ENCODE measurements at regions not wholly inside any gene's neighbourhood (a gene's known extent, or its start where the extent isn't known, plus 50 kb on each side); places are given as distances from the start of the nearest gene placed in this dataset.

DNA sequence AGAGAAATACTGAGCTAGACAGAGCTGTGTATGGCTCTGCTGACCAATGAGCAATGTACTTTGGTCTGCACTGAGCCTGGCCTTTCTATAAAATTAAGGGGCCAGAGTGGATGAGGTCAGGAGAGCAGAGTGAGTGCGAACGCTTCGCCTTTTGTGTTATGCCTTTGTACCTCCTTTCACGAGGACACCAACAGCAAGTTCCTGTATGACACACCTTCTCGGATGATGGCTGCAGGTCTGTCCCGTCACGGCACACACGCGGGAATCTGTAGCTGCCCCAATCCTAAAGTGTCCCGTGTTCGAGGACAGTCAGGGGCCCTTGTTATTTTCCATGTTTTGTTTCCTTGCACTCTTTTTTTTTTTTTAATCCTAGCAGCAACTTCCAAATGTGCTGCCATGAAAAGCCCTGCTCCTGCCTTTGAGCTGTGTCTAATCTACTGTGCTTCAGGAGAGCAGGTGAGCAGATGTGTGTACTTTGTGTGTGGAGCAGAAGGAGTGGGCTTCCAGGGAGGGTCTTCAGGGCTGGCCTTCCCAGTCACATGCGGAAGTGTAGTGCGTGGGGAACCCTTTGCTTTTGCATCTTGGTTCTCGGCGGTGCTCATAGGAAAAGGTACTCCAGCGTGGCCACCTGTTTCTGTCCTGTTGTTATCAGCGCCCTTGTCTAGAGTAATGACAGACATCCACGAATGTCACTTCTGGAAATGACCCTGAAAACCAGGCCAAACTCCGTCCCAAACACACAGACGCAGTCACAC lies 213.2 kb downstream of the NDUFA10 start (continued):
- TF ChIP-seq, protein P1, sequence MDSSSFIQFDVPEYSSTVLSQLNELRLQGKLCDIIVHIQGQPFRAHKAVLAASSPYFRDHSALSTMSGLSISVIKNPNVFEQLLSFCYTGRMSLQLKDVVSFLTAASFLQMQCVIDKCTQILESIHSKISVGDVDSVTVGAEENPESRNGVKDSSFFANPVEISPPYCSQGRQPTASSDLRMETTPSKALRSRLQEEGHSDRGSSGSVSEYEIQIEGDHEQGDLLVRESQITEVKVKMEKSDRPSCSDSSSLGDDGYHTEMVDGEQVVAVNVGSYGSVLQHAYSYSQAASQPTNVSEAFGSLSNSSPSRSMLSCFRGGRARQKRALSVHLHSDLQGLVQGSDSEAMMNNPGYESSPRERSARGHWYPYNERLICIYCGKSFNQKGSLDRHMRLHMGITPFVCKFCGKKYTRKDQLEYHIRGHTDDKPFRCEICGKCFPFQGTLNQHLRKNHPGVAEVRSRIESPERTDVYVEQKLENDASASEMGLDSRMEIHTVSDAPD (CRISPR knock-in tag; IDR thresholded peaks at IDR 0.05): no peak
- TF ChIP-seq SMARCB1 (IDR thresholded peaks at IDR 0.05; ENCODE audit: insufficient read length, low read depth) (no peak), BACH1 (tag; IDR thresholded peaks at IDR 0.05) (no peak)

DNA sequence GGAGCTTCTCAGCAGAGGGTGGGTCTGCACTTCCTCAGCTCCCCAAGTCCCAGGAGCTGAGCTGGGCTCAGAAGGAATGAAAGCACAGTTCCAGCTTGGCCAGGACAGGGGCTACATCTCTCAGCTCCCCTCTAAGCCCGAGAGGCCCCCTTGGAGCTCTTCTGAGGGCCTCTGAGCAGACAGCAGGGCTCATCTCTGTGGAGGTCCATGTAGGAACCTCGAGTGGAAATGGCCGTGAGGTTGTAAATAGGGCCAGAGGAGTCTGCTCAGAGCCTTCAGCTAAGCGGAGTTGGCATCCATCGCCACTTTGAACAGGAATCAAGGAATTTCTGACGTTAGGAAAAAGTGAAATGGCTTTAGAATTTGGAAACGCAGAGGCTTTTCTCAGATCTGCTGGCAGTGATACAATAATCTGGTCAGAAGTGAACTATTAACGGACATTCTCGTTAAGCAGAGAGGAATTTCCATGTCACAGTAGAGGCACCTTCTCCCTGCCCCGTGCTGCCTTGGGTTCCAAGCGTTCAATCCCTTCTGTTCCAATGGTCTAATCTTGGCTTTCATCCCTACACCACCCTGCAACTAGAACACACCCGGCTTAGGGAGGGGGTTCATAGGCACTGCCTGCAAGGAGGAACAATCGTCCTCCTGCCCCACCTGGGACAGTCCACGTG lies 213.9 kb downstream of the NDUFA10 start:
- no peaks in the 10 kb centered on the region for H3K36me3 ChIP-seq (ENCODE audit: control insufficient read depth, insufficient read depth, low read length)
- CTCF ChIA-PET (ENCODE audit: low intra/inter-chr PET ratio): no interaction called here
- no peak overlapping the region for H2AFZ ChIP-seq (ENCODE audit: low read depth, low read length)
- H3K4me2 ChIP-seq (ENCODE audit: insufficient read depth, low read length): no peak overlapping the region
- H4K20me1 ChIP-seq (replicated peaks; ENCODE audit: control insufficient read depth, insufficient read depth, low read length): no peaks in the 10 kb centered on the region
- 0% methylated on average over 12 of the region's 14 CpGs for WGBS (ENCODE audit: insufficient coverage, low coverage, missing lambda C conversion rate)
- no peaks in the 10 kb centered on the region for H3K9me1 ChIP-seq (ENCODE audit: control insufficient read depth, insufficient read depth, low read length)
- FAIRE-seq: no peak
- H3K4me3 ChIP-seq: no peak overlapping the region
- no peaks in the 10 kb centered on the region for H3K79me2 ChIP-seq (ENCODE audit: control insufficient read depth, insufficient read depth, low read length)
- no peak for ATAC-seq
- in situ Hi-C loops (cut with MboI) (no loop called here), intact Hi-C loops (cut with micrococcal nuclease) (no loop called here)
- H3K27me3 ChIP-seq (ENCODE audit: control insufficient read depth in 2 of 2, insufficient read depth in 2 of 2, low read length in 2 of 2): peaks cover 6 to 62% of the 10 kb centered on the region in 2 experiments; a peak in 3 of 5 replicates
- H3K9ac ChIP-seq (ENCODE audit: insufficient read depth in 1 of 2, low read depth in 2 of 2, low read length in 2 of 2): no peak overlapping the region
- H3K9me3 ChIP-seq (replicated peaks; ENCODE audit: control insufficient read depth, insufficient read depth, low read depth, low read length): no peaks in the 10 kb centered on the region
- no peak for DNase-seq (ENCODE audit: extremely low read depth in 1 of 4, low spot score in 3 of 4)
- no TSS peak for BruUV-seq (replicated peaks)
- TF ChIP-seq BRD9 (IDR thresholded peaks at IDR 0.05; ENCODE audit: low read depth, partially characterized antibody): no peak
- TF ChIP-seq, protein P2, sequence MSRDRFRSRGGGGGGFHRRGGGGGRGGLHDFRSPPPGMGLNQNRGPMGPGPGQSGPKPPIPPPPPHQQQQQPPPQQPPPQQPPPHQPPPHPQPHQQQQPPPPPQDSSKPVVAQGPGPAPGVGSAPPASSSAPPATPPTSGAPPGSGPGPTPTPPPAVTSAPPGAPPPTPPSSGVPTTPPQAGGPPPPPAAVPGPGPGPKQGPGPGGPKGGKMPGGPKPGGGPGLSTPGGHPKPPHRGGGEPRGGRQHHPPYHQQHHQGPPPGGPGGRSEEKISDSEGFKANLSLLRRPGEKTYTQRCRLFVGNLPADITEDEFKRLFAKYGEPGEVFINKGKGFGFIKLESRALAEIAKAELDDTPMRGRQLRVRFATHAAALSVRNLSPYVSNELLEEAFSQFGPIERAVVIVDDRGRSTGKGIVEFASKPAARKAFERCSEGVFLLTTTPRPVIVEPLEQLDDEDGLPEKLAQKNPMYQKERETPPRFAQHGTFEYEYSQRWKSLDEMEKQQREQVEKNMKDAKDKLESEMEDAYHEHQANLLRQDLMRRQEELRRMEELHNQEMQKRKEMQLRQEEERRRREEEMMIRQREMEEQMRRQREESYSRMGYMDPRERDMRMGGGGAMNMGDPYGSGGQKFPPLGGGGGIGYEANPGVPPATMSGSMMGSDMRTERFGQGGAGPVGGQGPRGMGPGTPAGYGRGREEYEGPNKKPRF (IDR thresholded peaks at IDR 0.05; ENCODE audit: low read depth, low read length): no peak
- TF ChIP-seq SIN3A (IDR thresholded peaks at IDR 0.05; ENCODE audit: borderline replicate concordance in 2 of 2, control insufficient read depth in 1 of 2, low read depth in 2 of 2, low read length in 2 of 2): no peak
- TF ChIP-seq MIER1 (IDR thresholded peaks at IDR 0.05; ENCODE audit: low read depth): no peak
- TF ChIP-seq ZKSCAN3 (CRISPR knock-in tag; IDR thresholded peaks at IDR 0.05): no peak
- POLR2A ChIA-PET: interaction anchor here (0.6 kb wide), 1 partner anchor 338 kb away, joined by 3 read pairs; no protein-coding TSS in a partner anchor
- H3K4me1 ChIP-seq (replicated peaks in 1 of 2; ENCODE audit: control insufficient read depth in 2 of 2, insufficient read depth in 2 of 2, low read length in 2 of 2): peaks cover 0 to 3% of the 10 kb centered on the region in 2 experiments; a peak in 2 of 5 replicates
- H3K27ac ChIP-seq (ENCODE audit: extremely low read depth, low read depth, low read length): no peak overlapping the region
